ENCODE measurements at regions not wholly inside any gene's neighbourhood (a gene's known extent, or its start where the extent isn't known, plus 50 kb on each side); places are given as distances from the start of the nearest gene placed in this dataset.

DNA sequence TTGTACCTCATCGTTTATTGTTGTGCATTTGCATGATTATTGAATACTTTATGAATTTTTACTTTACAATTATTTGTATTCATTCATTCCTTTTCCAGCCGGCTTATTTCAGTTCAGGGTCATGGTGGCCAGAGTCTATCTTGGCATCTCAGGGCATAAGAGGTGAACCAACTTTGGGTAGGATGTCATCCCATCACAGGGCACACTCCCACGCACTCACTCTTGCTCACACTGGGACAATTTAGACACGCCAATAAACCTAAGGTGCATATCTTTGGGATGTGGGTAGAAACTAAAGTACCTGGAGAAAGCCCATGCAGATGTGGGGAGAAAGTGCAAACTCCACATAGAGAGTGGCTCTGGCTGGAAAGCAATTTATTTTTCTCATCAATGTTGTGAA lies 158.1 kb upstream of the MAST4 start:
- TF ChIP-seq, protein P1, sequence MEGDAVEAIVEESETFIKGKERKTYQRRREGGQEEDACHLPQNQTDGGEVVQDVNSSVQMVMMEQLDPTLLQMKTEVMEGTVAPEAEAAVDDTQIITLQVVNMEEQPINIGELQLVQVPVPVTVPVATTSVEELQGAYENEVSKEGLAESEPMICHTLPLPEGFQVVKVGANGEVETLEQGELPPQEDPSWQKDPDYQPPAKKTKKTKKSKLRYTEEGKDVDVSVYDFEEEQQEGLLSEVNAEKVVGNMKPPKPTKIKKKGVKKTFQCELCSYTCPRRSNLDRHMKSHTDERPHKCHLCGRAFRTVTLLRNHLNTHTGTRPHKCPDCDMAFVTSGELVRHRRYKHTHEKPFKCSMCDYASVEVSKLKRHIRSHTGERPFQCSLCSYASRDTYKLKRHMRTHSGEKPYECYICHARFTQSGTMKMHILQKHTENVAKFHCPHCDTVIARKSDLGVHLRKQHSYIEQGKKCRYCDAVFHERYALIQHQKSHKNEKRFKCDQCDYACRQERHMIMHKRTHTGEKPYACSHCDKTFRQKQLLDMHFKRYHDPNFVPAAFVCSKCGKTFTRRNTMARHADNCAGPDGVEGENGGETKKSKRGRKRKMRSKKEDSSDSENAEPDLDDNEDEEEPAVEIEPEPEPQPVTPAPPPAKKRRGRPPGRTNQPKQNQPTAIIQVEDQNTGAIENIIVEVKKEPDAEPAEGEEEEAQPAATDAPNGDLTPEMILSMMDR (IDR thresholded peaks at IDR 0.05; ENCODE audit: control extremely low read depth in 1 of 3, insufficient read depth in 1 of 3, low read depth in 1 of 3, low read length in 3 of 3): no peak
- TF ChIP-seq POLR2AphosphoS5 (IDR thresholded peaks at IDR 0.05; ENCODE audit: low read depth, low read length) (no peak), POLR2A (IDR thresholded peaks at IDR 0.05; ENCODE audit: control extremely low read depth in 1 of 2, low read depth in 2 of 2, low read length in 2 of 2) (no peak), EZH2 (IDR thresholded peaks at IDR 0.05; ENCODE audit: low read depth, low read length, severe bottlenecking) (no peak), TEAD4 (IDR thresholded peaks at IDR 0.05; ENCODE audit: low read depth, low read length) (no peak), TAF1 (IDR thresholded peaks at IDR 0.05; ENCODE audit: low read depth, low read length) (no peak), EP300 (IDR thresholded peaks at IDR 0.05; ENCODE audit: borderline replicate concordance in 1 of 2, low read depth in 2 of 2, low read length in 2 of 2) (no peak), PHF8 (conservative IDR thresholded peaks at IDR 0.05; ENCODE audit: low read depth, low read length) (no peak)
